ENCODE measurements at regions not wholly inside any gene's neighbourhood (a gene's known extent, or its start where the extent isn't known, plus 50 kb on each side); places are given as distances from the start of the nearest gene placed in this dataset.

- DNase-seq (ENCODE audit: insufficient read length, low spot score) (no peak), FAIRE-seq (no peak)
Observed at GRCh38 chr13:62643799-62644524, 1228.3 kb upstream of the PCDH20 start.

GRCh38 chr13:62643007-62643483 lies 1227.4 kb upstream of the PCDH20 start:
- DNase-seq (ENCODE audit: insufficient read length, low spot score) (no peak), FAIRE-seq (no peak)

- DNase-seq (ENCODE audit: insufficient read length, low spot score) (no peak), FAIRE-seq (no peak)
Observed at GRCh38 chr13:62635161-62635560, 1219.5 kb upstream of the PCDH20 start.

GRCh38 chr13:62633448-62633847 lies 1217.8 kb upstream of the PCDH20 start:
- no peak for DNase-seq (ENCODE audit: insufficient read length, low spot score)
- no peak for FAIRE-seq

- FAIRE-seq (no peak), DNase-seq (ENCODE audit: insufficient read length, low spot score) (no peak)
Observed at GRCh38 chr13:62631619-62632018, 1216.0 kb upstream of the PCDH20 start.

GRCh38 chr13:62631124-62631523 lies 1215.5 kb upstream of the PCDH20 start:
- DNase-seq (ENCODE audit: insufficient read length, low spot score), result no peak
- FAIRE-seq, result no peak

- DNase-seq (ENCODE audit: insufficient read length, low spot score) (no peak), FAIRE-seq (no peak)
Observed at GRCh38 chr13:62629618-62630017, 1214.0 kb upstream of the PCDH20 start.

GRCh38 chr13:62627226-62627625 lies 1211.6 kb upstream of the PCDH20 start:
- no peak for FAIRE-seq

GRCh38 chr13:62626771-62627170 lies 1211.1 kb upstream of the PCDH20 start:
- no peak for DNase-seq (ENCODE audit: insufficient read length, low spot score)
- FAIRE-seq, result no peak

More at GRCh38 chr13:62627226-62627625, 1211.6 kb upstream of the PCDH20 start:
- DNase-seq (ENCODE audit: insufficient read length, low spot score), result no peak

GRCh38 chr13:62625214-62625881 lies 1209.7 kb upstream of the PCDH20 start:
- DNase-seq (ENCODE audit: insufficient read length, low spot score) (no peak), FAIRE-seq (no peak)

- FAIRE-seq, result no peak
- peak; percentile 0 for DNase-seq (ENCODE audit: insufficient read length, low spot score)
Observed at GRCh38 chr13:62613819-62614218, 1198.2 kb upstream of the PCDH20 start.

- FAIRE-seq (no peak), DNase-seq (ENCODE audit: insufficient read length, low spot score) (no peak)
Observed at GRCh38 chr13:62611343-62611742, 1195.7 kb upstream of the PCDH20 start.

GRCh38 chr13:62598708-62599107 lies 1183.1 kb upstream of the PCDH20 start:
- FAIRE-seq, result no peak
- no peak for DNase-seq (ENCODE audit: insufficient read length, low spot score)

- FAIRE-seq (no peak), DNase-seq (ENCODE audit: insufficient read length, low spot score) (no peak)
Observed at GRCh38 chr13:62595976-62596375, 1180.3 kb upstream of the PCDH20 start.

- no peak for DNase-seq (ENCODE audit: insufficient read length, low spot score)
- FAIRE-seq, result no peak
Observed at GRCh38 chr13:62593804-62594203, 1178.2 kb upstream of the PCDH20 start.

- no peak for FAIRE-seq
- DNase-seq (ENCODE audit: insufficient read length, low spot score), result no peak
Observed at GRCh38 chr13:62583466-62583865, 1167.8 kb upstream of the PCDH20 start.

GRCh38 chr13:62578402-62578801 lies 1162.8 kb upstream of the PCDH20 start:
- no peak for DNase-seq (ENCODE audit: insufficient read length, low spot score)
- FAIRE-seq, result no peak

- DNase-seq (ENCODE audit: insufficient read length, low spot score) (no peak), FAIRE-seq (no peak)
Observed at GRCh38 chr13:62564770-62565169, 1149.1 kb upstream of the PCDH20 start.

- FAIRE-seq (no peak), DNase-seq (ENCODE audit: insufficient read length, low spot score) (no peak)
Observed at GRCh38 chr13:62563251-62563650, 1147.6 kb upstream of the PCDH20 start.

GRCh38 chr13:62556978-62557377 lies 1141.3 kb upstream of the PCDH20 start:
- DNase-seq (ENCODE audit: insufficient read length, low spot score) (no peak), FAIRE-seq (no peak)

- FAIRE-seq (no peak), DNase-seq (ENCODE audit: insufficient read length, low spot score) (no peak)
Observed at GRCh38 chr13:62551588-62551987, 1135.9 kb upstream of the PCDH20 start.

GRCh38 chr13:62544928-62545327 lies 1129.3 kb upstream of the PCDH20 start:
- FAIRE-seq (no peak), DNase-seq (ENCODE audit: insufficient read length, low spot score) (no peak)

Measured in HTR-8/SVneo (cell line).